GM19438 (cell line): ENCODE measurements at regions not wholly inside any gene's neighbourhood (a gene's known extent, or its start where the extent isn't known, plus 50 kb on each side); places are given as distances from the start of the nearest gene placed in this dataset.

Experiments
- ATAC-seq: cut with Tn5 transposase; IDR thresholded peaks from one replicate; pipeline ENCODE4 v1.9.1; 2021; ENCODE audit warnings: low read depth; ENCODE audit not compliant: unreplicated experiment

DNA sequence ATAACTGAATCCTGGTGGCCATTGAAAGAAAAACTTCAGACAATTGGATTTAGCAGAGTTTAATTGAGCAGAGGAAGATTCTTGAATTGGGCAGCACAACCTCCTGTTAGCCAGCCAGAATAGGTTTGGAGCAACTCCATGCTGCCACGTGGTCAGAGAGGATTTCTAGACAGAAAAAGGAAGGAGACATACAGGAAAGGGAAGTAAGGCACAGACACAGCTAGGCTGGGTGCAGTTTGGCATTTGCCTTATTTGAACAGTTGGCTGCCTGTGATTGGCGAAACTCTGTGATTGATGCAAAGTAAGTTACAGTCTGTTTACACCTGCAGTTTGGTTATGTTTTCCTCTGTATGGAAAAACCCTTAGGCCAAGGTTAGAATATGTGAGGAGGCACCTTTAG lies 85.8 kb upstream of the SPATA13 start:
- ATAC-seq: no peak

DNA sequence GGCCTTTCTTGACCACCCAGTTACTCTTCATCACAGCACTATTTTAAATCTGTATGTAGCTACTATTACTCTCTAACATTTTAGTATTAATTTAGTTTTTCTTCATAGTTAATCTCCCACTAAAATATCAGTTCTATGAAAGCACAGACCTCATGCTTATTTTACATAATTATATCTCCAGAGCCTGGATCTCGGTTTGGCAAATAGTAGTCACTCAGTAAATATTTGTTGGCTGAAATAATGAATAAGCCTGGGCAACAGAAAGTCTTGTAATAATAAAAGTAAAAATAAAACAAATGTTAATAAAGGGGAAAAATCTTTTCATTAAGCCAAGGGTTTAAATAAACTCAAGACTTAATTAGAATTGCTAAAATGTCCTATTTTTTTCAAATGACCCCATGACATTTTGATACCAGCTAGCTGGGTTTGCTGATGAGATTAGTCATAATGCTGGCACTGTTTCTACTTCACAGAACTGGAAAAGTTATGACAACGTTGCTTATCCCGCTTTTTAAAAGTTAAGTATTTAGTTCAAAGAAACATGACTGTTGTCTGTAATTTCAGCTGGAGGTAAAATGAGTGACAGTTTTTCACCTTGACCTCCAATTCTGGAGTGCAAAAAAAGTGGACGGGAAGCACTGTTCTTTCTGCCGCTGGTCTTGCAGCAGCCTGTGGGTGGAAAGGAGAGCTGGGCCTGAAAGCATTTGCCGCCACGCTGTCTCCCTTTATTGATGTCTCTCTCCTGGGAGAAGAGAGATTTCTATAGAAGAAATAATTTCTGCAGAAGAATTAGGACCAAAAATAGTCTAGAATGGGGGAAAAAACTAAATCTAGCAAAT lies 85.2 kb upstream of the SPATA13 start:
- no peak for ATAC-seq

DNA sequence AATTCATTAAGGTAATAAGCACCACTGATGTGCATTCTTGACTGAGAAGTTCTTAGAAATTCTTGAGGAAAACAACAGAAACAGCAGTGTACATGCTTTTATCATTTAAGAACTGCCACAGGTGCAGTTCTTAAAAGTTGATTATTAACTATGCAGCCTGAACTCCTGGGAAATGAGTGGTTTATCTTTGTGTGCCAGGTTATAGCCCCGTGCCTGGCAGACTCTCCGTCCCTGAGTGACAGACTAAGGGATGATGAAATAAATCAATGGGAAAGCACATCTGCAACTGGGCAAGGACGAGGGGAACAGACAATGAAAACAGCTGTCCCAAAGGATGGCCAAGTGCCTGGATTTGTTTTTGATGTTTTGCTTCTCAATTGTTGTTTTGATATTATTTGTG lies 84.4 kb upstream of the SPATA13 start:
- no peak for ATAC-seq

DNA sequence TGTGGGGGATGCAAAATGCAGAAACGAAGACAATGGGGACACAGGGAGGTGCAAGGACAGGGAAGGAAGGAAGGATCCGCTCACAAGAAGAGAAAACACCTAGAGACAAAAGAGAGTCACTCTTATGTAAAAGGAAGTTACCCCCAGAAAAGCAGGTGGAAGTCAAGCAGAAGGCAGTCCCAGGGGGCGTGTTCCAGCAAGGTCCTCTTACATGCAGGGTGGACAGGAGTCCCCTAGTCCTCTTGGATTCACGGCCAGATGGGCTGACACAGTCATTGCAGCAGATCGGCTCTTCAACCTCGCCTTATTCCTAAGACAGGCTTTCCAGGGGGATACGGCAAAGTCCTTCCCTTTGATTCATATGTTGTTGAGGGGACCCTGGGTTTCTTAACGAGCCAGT lies 83.9 kb upstream of the SPATA13 start:
- no peak for ATAC-seq

GRCh38 chr13:24080134-24080533 lies 80.4 kb upstream of the SPATA13 start:
- no peak for ATAC-seq

GRCh38 chr13:24081387-24081786 lies 79.1 kb upstream of the SPATA13 start:
- no peak for ATAC-seq

DNA sequence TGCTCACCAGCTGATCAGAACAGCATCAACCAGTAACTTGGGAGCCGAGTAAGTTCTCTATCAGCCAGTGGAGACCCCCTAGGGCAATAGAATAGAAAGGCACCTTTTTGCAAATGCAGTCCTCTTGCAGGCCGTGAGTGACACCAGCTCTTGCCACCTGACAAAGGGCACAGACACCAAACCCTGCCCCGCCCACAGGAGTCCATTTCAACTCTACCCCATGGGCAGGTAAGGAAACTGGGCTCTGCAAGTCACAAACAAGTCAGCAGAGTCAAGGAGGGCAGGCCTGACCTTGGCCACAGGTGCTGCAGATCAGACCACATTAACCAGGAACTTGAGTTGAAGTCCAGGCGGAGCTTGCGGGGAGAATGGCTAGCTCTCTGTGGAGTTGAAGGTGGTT lies 77.4 kb upstream of the SPATA13 start:
- no peak for ATAC-seq

GRCh38 chr13:24083722-24084421 lies 76.6 kb upstream of the SPATA13 start:
- no peak for ATAC-seq

DNA sequence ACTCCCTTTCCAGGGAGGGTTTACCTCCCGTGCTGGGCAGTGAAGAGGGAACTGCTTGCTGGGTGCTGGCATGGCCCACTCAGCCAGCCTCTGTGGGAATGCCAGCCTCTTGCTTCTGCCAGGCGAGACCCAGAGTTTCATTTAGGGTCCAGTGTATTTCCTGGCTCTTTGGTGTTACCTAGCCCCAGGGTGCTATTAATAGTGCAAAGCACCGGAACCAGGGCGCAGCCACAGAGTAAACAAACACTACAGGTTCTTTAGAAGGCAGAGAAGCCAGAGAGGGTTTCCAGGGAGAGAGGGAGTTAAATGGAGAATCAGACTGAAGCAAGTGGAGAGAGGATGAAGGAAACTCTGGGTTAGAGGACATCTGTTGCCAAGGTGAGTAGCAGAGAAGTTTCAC lies 74.9 kb upstream of the SPATA13 start:
- ATAC-seq: no peak

GRCh38 chr13:24086642-24087041 lies 73.9 kb upstream of the SPATA13 start:
- no peak for ATAC-seq

GRCh38 chr13:24087605-24088225 lies 72.8 kb upstream of the SPATA13 start:
- no peak for ATAC-seq

DNA sequence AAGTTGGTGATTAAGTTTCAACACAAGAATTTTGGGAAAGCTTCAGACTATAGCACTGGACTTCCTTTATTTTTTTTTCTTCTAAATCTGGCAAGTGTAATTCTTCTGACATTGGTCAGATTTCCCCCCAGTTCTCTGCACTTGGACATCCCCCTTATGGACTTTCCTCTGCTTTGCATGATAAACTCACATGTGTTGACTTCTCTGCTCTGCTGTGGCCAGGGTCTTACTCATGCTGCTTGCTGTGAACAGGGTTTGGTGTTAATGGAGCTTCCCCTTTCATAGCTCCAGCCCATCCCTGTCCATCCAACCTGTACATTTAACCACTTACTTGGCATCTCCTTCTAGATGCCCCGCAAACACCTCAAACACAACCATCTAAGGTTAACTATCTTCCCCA lies 70.5 kb upstream of the SPATA13 start:
- ATAC-seq: no peak

DNA sequence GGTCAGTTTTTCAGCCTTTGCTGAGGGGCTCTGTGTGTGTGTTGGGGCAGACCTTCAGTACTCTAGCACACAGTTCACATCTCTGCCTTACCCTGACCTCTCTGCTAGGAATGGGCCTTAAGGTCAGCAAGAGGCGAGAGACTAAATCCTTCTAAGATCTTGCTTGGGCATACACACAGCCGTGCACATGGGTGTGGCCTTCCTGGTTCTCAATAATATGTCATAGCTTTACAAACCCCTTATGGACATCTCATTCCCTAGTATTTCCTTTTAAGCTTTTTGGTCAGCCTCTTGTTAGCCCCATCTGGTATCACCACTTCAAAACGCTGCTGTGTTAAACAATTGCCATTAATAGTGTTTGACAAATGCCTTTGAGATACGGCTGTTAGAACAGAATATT lies 69.4 kb upstream of the SPATA13 start:
- no peak for ATAC-seq

DNA sequence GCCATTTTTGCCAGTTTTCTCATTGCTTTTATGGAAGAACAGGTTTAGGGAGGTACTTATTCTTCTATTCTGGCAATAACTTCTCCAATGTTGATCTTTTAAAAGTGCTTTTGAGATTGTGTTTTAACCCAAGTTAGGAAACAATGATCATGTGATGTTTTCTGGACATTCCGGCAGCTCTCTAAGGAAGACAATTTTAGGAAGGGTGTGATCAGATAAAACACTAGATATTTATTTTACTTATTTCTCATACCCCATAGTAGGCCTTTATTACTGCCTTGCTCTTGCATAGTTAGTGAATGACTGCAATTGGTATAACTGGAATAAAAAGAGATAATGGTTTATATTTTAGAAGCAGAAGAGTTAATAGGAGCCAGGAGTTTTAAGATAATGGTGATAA lies 68.4 kb upstream of the SPATA13 start:
- no peak for ATAC-seq

DNA sequence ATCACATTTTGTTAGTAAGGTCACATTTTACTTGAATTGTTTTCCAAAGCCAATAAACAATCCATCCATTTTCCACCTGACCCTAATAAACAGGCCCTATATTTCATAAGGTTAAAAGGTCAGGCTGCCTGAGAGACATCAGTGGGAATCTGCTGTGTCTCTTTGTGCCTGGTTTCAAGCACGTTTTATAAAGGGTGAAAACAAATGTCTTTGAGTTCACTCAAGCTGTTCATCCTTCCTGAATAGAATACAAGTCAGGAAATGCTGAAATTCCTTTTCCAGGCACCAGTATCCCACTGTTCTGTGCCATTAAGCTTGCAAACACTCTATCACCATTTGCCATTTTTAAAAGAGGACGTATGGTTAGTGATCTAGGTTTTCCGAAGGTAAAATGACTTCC lies 67.5 kb upstream of the SPATA13 start:
- ATAC-seq: no peak

DNA sequence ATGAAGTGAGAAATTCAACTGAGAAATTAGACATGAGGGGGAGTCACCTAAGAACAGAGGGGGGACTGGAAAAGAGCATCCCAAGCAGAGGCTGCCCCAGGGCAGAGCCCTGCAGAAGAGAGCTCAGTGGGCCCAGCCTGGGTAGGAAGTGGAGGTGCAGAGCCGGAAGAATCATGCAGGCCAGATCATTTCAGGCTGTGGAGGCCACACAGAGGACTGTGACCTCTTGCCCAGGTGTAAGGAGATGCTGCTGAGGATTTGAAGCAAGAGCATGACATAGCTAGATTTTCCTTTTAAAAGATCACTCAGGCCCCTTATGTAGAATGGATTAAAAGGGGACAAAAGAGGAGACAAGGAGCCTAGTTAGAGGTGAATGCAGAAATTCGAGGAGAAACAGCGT lies 63.9 kb upstream of the SPATA13 start:
- ATAC-seq: no peak

DNA sequence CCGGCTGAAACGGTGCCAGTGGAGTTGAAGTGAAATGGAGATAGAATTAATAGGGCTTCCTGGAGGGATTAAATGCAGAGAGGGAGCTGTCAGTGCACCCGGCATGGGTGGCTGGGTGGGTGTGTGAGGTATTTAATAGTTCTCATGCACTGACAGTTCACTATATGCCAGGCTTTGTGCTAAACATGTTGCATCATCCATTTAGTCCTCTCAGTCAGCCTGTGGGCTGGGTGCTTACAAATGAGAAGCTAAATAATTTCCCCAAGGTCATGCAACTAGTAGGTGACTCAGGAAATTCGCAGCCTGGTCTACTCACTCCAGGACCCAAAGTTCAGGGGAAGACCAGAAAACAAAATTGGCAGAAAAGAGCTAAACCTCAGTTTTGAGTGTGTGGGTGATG lies 63.5 kb upstream of the SPATA13 start:
- no peak for ATAC-seq

DNA sequence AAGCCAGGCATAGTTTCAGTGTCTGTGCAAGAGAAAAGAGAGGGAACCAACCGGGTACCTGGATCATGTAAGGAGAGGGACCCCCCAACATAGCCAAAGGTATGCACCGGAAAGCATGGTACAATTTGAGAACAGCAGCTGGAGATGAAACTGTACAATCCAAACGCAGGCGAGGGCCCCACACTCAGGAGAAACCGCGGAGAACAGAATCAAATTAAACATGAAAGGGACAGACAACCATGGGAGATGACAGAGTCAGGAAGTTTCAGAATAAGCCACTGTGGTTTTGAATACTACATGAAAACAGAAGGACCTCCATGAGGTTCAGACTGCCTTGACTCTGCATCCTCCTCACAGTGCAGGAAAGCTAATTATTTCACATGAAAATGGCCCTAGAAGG lies 62.9 kb upstream of the SPATA13 start:
- no peak for ATAC-seq

DNA sequence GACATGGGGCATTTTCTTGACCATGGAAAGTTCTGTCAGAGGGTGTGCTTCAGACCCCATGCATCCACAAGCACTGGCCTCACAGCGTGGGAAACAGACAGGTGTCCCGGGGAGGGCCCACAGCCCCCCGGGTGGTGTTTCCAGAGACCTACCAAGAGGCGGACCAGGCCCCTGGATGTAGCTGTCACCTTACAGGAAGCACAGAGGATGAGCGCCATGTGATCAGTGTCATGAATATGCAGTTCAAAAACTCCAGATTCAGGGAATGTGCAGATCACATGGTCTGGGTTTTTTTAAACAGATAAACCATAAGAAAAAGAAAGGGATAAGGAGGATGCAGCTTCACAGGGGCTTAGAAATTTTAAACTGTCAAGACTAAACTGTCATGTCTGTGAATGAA lies 61.0 kb upstream of the SPATA13 start:
- no peak for ATAC-seq

DNA sequence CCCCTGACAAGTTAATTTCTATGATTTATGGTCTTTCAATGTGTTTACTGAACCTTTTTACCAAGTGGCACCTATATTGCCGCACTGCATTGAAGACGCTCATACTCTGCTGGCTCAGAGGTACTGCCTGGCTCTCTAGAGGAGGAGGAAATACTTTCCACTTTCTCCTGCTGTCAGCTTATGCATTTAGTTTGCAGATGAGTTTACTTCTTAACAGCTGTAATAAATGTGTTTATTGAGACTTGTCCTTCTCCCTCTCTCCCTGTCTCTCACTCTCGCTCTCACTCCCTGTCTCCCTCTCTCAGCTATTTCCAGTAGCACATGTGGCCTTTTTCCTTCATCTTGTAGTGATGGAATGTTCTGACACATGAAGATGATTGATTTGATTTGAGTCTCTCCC lies 60.3 kb upstream of the SPATA13 start:
- ATAC-seq: no peak

- no peak for ATAC-seq
These were observed 56.6 kb upstream of the SPATA13 start for GRCh38 chr13:24103782-24104372.
